ENCODE measurements at regions not wholly inside any gene's neighbourhood (a gene's known extent, or its start where the extent isn't known, plus 50 kb on each side); places are given as distances from the start of the nearest gene placed in this dataset.

DNA sequence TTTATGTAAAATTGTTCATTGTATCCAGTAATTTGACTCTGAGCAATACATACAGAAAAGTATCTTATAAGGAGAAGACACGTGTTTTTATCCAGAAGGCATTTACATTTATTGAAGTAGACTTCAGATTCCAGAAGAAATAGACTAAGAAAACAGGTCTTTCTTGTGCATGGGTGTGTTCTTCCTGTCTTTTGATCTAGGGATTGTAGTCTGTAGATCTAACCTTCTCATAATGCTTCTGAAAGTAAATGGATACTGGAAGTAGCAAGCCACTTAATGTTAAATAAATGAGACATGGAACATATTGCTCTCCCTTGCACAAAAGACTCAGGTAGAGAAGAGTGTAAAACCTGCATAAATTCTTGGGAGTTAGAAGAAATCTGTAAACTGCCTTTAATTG lies 853.2 kb upstream of the B3GALT2 start:
- ATAC-seq (ENCODE audit: insufficient read depth, low read depth) = no peak
- TF ChIP-seq EZH2 (IDR thresholded peaks at IDR 0.05; ENCODE audit: borderline replicate concordance, low read depth, low read length, severe bottlenecking) = no peak
- TF ChIP-seq, protein P1, sequence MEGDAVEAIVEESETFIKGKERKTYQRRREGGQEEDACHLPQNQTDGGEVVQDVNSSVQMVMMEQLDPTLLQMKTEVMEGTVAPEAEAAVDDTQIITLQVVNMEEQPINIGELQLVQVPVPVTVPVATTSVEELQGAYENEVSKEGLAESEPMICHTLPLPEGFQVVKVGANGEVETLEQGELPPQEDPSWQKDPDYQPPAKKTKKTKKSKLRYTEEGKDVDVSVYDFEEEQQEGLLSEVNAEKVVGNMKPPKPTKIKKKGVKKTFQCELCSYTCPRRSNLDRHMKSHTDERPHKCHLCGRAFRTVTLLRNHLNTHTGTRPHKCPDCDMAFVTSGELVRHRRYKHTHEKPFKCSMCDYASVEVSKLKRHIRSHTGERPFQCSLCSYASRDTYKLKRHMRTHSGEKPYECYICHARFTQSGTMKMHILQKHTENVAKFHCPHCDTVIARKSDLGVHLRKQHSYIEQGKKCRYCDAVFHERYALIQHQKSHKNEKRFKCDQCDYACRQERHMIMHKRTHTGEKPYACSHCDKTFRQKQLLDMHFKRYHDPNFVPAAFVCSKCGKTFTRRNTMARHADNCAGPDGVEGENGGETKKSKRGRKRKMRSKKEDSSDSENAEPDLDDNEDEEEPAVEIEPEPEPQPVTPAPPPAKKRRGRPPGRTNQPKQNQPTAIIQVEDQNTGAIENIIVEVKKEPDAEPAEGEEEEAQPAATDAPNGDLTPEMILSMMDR (IDR thresholded peaks at IDR 0.05; ENCODE audit: borderline replicate concordance, extremely low read depth, low read length, poor library complexity, severe bottlenecking) = no peak
- no peaks in the 10 kb centered on the region for H3K27me3 ChIP-seq (ENCODE audit: insufficient read depth, low read length, poor library complexity)
- H3K4me1 ChIP-seq (ENCODE audit: insufficient read depth, low read length) = no peaks in the 10 kb centered on the region
- H4K20me1 ChIP-seq (ENCODE audit: insufficient read depth, low read length) = no peaks in the 10 kb centered on the region
- no peak overlapping the region for H3K4me3 ChIP-seq (ENCODE audit: low read depth in 1 of 2, low read length in 2 of 2)
- H2AFZ ChIP-seq (ENCODE audit: low read depth, low read length) = no peak overlapping the region
- no peak overlapping the region for H3K4me2 ChIP-seq (ENCODE audit: insufficient read depth, low read length)
- no peak overlapping the region for H3K9ac ChIP-seq (ENCODE audit: low read depth, low read length)
- DNase-seq = no peak
- no peak overlapping the region for H3K27ac ChIP-seq (ENCODE audit: low read length)
- no peaks in the 10 kb centered on the region for H3K79me2 ChIP-seq (ENCODE audit: insufficient read depth, low read length)
- no peaks in the 10 kb centered on the region for H3K36me3 ChIP-seq (ENCODE audit: insufficient read depth, low read length)
- no peaks in the 10 kb centered on the region for H3K9me3 ChIP-seq (ENCODE audit: insufficient read depth, low read length, severe bottlenecking)

DNA sequence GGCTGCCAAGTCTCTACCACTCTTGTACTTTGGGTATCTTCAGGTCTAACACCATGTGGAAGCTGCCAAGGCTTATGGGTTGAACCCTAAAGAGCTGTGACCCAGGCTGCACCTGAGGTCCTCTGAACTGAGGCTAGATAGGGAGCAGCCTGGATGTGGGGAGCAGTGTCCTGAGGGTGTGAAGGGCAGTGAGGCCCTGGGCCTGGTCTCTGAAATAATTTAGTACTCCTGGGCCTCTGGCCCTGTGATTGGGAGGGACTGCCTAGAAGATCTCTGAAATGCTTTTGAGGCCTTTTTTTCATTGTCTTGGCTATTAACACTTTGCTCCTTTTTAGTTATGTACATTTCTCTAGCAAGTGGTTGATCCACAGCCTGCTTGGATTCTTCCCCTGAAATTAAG lies 847.2 kb upstream of the B3GALT2 start:
- no peak overlapping the region for H3K4me3 ChIP-seq (ENCODE audit: low read depth in 1 of 2, low read length in 2 of 2)
- TF ChIP-seq EZH2 (IDR thresholded peaks at IDR 0.05; ENCODE audit: borderline replicate concordance, low read depth, low read length, severe bottlenecking) = no peak
- DNase-seq (no peak), ATAC-seq (ENCODE audit: insufficient read depth, low read depth) (no peak)
- peaks cover 3% of the 10 kb centered on the region for H3K9me3 ChIP-seq (ENCODE audit: insufficient read depth, low read length, severe bottlenecking)
- H2AFZ ChIP-seq (ENCODE audit: low read depth, low read length) = no peak overlapping the region
- no peak overlapping the region for H3K4me2 ChIP-seq (ENCODE audit: insufficient read depth, low read length)
- H3K79me2 ChIP-seq (ENCODE audit: insufficient read depth, low read length) = no peaks in the 10 kb centered on the region
- H3K27me3 ChIP-seq (ENCODE audit: insufficient read depth, low read length, poor library complexity) = no peaks in the 10 kb centered on the region
- H3K9ac ChIP-seq (ENCODE audit: low read depth, low read length) = no peak overlapping the region
- no peaks in the 10 kb centered on the region for H3K4me1 ChIP-seq (ENCODE audit: insufficient read depth, low read length)
- no peaks in the 10 kb centered on the region for H4K20me1 ChIP-seq (ENCODE audit: insufficient read depth, low read length)
- H3K36me3 ChIP-seq (ENCODE audit: insufficient read depth, low read length) = no peaks in the 10 kb centered on the region
- H3K27ac ChIP-seq (ENCODE audit: low read length) = no peak overlapping the region

DNA sequence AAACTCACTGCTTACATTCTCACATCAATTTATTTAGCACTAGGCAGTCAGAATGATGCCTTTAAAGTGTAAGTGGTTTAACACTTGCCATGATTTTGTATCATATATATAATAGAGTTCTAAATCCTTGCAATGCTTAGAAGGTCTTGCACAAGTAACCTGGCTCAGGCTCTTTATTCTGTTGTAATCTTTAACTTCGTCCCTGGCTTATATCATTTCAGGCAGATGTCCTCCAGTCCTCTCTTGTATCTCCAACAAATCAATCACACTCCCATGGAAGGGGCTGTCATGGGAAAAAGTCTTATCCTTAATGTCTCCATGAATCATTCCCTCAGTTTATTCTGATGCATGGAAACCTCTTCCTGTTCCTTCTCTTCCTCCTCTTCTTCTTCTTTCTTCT lies 841.6 kb upstream of the B3GALT2 start:
- no peak overlapping the region for H3K4me2 ChIP-seq (ENCODE audit: insufficient read depth, low read length)
- H3K27ac ChIP-seq (ENCODE audit: low read length) = no peak overlapping the region
- no peaks in the 10 kb centered on the region for H3K4me1 ChIP-seq (ENCODE audit: insufficient read depth, low read length)
- H2AFZ ChIP-seq (ENCODE audit: low read depth, low read length) = no peak overlapping the region
- no peak for ATAC-seq (ENCODE audit: insufficient read depth, low read depth)
- no peaks in the 10 kb centered on the region for H3K27me3 ChIP-seq (ENCODE audit: insufficient read depth, low read length, poor library complexity)
- no peaks in the 10 kb centered on the region for H4K20me1 ChIP-seq (ENCODE audit: insufficient read depth, low read length)
- no peak for DNase-seq
- TF ChIP-seq EZH2 (IDR thresholded peaks at IDR 0.05; ENCODE audit: borderline replicate concordance, low read depth, low read length, severe bottlenecking) = no peak
- TF ChIP-seq, protein P1 (IDR thresholded peaks at IDR 0.05; ENCODE audit: borderline replicate concordance, extremely low read depth, low read length, poor library complexity, severe bottlenecking) = no peak
- no peaks in the 10 kb centered on the region for H3K9me3 ChIP-seq (ENCODE audit: insufficient read depth, low read length, severe bottlenecking)
- H3K36me3 ChIP-seq (ENCODE audit: insufficient read depth, low read length) = no peaks in the 10 kb centered on the region
- H3K4me3 ChIP-seq (ENCODE audit: low read depth in 1 of 2, low read length in 2 of 2) = no peak overlapping the region
- H3K79me2 ChIP-seq (ENCODE audit: insufficient read depth, low read length) = no peaks in the 10 kb centered on the region
- no peak overlapping the region for H3K9ac ChIP-seq (ENCODE audit: low read depth, low read length)

DNA sequence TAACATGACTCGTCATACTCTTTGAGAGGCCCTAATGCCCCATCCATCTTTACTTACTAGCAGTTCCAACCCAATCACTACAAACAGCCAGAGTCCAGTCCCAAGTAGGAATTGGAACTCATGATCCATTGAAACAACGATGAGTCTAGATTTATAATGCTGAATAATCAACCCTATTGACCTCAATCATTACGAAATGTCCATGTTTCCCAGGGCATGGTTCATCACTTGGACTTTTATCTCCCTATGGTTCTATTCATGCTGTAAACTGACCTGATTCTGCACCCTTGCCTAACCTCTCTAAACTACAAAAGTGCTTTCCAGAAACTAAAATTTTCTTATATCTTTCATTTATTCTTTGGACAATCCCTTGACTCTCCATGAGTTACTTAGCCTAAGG lies 840.0 kb upstream of the B3GALT2 start:
- TF ChIP-seq, protein P1 (IDR thresholded peaks at IDR 0.05; ENCODE audit: borderline replicate concordance, extremely low read depth, low read length, poor library complexity, severe bottlenecking) = no peak
- no peak for TF ChIP-seq EZH2 (IDR thresholded peaks at IDR 0.05; ENCODE audit: borderline replicate concordance, low read depth, low read length, severe bottlenecking)
- H3K27ac ChIP-seq (ENCODE audit: low read length) = no peak overlapping the region
- H3K4me1 ChIP-seq (ENCODE audit: insufficient read depth, low read length) = no peaks in the 10 kb centered on the region
- no peak overlapping the region for H3K4me2 ChIP-seq (ENCODE audit: insufficient read depth, low read length)
- no peak overlapping the region for H2AFZ ChIP-seq (ENCODE audit: low read depth, low read length)
- H3K4me3 ChIP-seq (ENCODE audit: low read depth in 1 of 2, low read length in 2 of 2) = no peak overlapping the region
- H3K9ac ChIP-seq (ENCODE audit: low read depth, low read length) = no peak overlapping the region
- H3K79me2 ChIP-seq (ENCODE audit: insufficient read depth, low read length) = no peaks in the 10 kb centered on the region
- no peaks in the 10 kb centered on the region for H3K9me3 ChIP-seq (ENCODE audit: insufficient read depth, low read length, severe bottlenecking)
- DNase-seq (no peak), ATAC-seq (ENCODE audit: insufficient read depth, low read depth) (no peak)
- no peaks in the 10 kb centered on the region for H3K36me3 ChIP-seq (ENCODE audit: insufficient read depth, low read length)
- no peaks in the 10 kb centered on the region for H3K27me3 ChIP-seq (ENCODE audit: insufficient read depth, low read length, poor library complexity)
- H4K20me1 ChIP-seq (ENCODE audit: insufficient read depth, low read length) = no peaks in the 10 kb centered on the region
